ENCODE measurements at regions not wholly inside any gene's neighbourhood (a gene's known extent, or its start where the extent isn't known, plus 50 kb on each side); places are given as distances from the start of the nearest gene placed in this dataset.

DNA sequence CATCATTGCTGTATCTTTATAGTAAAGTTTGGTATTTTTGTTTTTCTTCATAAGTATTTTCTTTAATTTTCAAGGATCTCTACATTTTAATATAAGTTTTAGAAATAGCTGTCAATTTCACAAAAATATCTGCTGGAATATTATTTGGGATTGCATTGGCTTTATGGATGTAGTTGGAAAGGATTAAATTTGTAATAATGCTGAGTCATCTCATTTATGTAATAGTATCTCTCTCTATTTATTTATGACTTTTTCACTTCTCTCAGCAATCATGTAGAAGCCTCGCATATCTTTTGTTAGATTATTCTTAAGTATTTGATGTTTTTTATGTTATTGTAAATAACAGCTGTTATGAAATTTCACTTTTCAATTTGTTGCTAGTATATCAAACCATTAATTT lies 223.1 kb upstream of the POGK start:
- TF ChIP-seq, protein P1, sequence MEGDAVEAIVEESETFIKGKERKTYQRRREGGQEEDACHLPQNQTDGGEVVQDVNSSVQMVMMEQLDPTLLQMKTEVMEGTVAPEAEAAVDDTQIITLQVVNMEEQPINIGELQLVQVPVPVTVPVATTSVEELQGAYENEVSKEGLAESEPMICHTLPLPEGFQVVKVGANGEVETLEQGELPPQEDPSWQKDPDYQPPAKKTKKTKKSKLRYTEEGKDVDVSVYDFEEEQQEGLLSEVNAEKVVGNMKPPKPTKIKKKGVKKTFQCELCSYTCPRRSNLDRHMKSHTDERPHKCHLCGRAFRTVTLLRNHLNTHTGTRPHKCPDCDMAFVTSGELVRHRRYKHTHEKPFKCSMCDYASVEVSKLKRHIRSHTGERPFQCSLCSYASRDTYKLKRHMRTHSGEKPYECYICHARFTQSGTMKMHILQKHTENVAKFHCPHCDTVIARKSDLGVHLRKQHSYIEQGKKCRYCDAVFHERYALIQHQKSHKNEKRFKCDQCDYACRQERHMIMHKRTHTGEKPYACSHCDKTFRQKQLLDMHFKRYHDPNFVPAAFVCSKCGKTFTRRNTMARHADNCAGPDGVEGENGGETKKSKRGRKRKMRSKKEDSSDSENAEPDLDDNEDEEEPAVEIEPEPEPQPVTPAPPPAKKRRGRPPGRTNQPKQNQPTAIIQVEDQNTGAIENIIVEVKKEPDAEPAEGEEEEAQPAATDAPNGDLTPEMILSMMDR (IDR thresholded peaks at IDR 0.05) = no peak
- no peak for TF ChIP-seq POLR2A (IDR thresholded peaks at IDR 0.05)
